Activated naive CD8-positive, alpha-beta T cell treated with anti-CD3 and anti-CD28 coated beads, Interleukin-2, amount 50 U/mL, for 24 hours (primary cell): ENCODE measurements at regions not wholly inside any gene's neighbourhood (a gene's known extent, or its start where the extent isn't known, plus 50 kb on each side); places are given as distances from the start of the nearest gene placed in this dataset.
A peak's percentile ranks its signal among the peaks of the same experiment; 100 is the strongest.

Source experiments
- ATAC-seq: fragments of 150-1000 bp; cut with Tn5 transposase; one replicate; pipeline ENCODE4 v1.10.0; 2021
- DNase-seq: peaks from one replicate; pipeline ENCODE4 v3.0.0; 2021
- H3K27ac Mint-ChIP-seq: one replicate; pipeline ENCODE4 v1.8.0; 2021; ENCODE audit warnings: mild to moderate bottlenecking, mixed read lengths
- H3K27me3 Mint-ChIP-seq: one replicate; pipeline ENCODE4 v1.8.0; 2021; ENCODE audit warnings: mixed read lengths
- H3K36me3 Mint-ChIP-seq: one replicate; pipeline ENCODE4 v1.8.0; 2021; ENCODE audit warnings: low read depth, mixed read lengths
- H3K4me1 Mint-ChIP-seq: one replicate; pipeline ENCODE4 v1.8.0; 2021; ENCODE audit warnings: mixed read lengths
- H3K4me3 Mint-ChIP-seq: one replicate; pipeline ENCODE4 v1.8.0; 2021; ENCODE audit warnings: mild to moderate bottlenecking, moderate library complexity, mixed read lengths
- H3K9me3 Mint-ChIP-seq: one replicate; pipeline ENCODE4 v1.8.0; 2021; ENCODE audit warnings: mixed read lengths

DNA sequence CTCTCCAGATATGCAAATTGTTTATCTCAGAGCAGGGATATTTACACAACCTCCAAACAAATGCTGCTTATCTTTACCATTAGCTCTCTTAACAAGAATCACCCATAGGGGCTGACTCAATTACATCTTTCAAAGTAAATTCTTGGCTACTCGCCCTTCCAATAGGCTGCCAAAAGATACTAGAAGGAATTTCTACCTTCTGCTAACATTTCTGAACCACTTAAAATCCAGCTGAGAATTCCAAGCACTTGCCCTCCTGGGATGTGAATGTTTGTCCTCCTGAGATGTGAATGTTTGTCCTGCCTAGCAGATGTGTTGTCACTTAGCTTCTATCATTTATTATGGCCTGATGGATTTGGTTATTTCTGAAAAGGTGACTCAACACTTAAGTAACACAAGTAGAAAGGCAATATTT, 388.0 kb downstream of the GJA1 start:
- Mint-ChIP-seq H3K9me3 (peaks cover 22% of the 10 kb centered on the region), H3K4me3 (no peak overlapping the region), H3K36me3 (no peaks in the 10 kb centered on the region), H3K4me1 (no peaks in the 10 kb centered on the region), H3K27ac (no peak overlapping the region), H3K27me3 (no peaks in the 10 kb centered on the region)
- ATAC-seq: no peak
- DNase-seq: no peak

DNA sequence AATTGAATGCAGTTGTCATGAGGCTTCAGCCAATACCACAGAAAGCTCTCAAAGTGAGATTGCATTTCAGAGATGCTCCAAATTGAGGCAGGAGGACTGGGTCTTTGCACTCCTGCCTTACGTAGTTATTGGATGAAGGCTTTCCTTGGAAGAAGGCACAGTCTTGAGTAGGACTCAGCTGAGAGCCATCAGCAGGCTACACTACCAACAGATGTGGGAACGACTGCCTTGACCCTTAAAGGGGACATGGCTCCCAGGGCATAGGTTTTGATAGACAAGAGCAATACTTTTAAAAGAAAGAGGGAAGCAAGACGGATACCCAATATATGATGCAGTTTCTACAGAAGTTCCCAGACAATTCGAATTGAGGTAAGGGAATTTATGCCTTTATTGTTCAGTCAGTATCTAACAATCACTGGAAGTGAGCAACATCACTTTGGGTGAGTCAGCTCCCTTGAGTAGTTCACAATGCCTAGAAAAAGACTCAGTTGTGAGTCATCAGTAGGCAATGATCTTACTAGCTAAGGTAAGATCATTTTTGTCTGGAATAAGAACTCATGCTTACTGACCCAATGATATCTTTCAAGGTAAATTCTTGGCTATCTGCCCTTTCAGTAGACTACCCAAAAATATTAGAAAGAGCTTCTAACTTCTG, 390.8 kb downstream of the GJA1 start:
- no peak overlapping the region for H3K27ac Mint-ChIP-seq
- no peak overlapping the region for H3K4me3 Mint-ChIP-seq
- DNase-seq (no peak), ATAC-seq (peak; percentile 69)
- H3K36me3 Mint-ChIP-seq: no peaks in the 10 kb centered on the region
- no peaks in the 10 kb centered on the region for H3K27me3 Mint-ChIP-seq
- H3K4me1 Mint-ChIP-seq: no peaks in the 10 kb centered on the region
- peaks cover 4% of the 10 kb centered on the region for H3K9me3 Mint-ChIP-seq

- DNase-seq: no peak
- no peaks in the 10 kb centered on the region for H3K9me3 Mint-ChIP-seq
- H3K4me3 Mint-ChIP-seq: no peak overlapping the region
- no peaks in the 10 kb centered on the region for H3K4me1 Mint-ChIP-seq
- no peak for ATAC-seq
- H3K27me3 Mint-ChIP-seq: no peaks in the 10 kb centered on the region
- no peak overlapping the region for H3K27ac Mint-ChIP-seq
- H3K36me3 Mint-ChIP-seq: no peaks in the 10 kb centered on the region
Measured at GRCh38 chr6:121828146-121828886, 392.9 kb downstream of the GJA1 start.

DNA sequence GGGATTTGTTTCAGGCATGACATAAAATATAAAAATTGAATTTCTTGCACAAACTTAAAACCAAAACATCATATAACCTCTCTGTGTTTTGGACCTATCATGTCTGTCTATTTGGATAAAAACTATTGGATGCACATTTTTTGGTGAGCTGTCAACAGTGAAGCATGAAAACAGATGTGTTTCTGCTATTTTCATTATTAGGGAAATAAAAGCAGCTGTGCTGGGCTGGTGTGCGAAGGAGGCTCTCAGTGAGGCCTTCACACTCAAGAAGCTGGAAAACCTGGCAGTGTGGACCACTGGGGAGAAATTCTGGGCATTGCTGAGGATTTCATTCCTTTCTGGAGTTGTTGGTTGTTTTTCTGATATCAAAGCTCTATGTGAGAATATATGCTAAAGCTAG, 395.3 kb downstream of the GJA1 start:
- Mint-ChIP-seq H3K9me3 (peaks cover 4% of the 10 kb centered on the region), H3K4me1 (no peaks in the 10 kb centered on the region), H3K27me3 (peaks cover 2% of the 10 kb centered on the region), H3K4me3 (no peak overlapping the region), H3K27ac (no peak overlapping the region), H3K36me3 (no peaks in the 10 kb centered on the region)
- ATAC-seq (no peak), DNase-seq (no peak)

DNA sequence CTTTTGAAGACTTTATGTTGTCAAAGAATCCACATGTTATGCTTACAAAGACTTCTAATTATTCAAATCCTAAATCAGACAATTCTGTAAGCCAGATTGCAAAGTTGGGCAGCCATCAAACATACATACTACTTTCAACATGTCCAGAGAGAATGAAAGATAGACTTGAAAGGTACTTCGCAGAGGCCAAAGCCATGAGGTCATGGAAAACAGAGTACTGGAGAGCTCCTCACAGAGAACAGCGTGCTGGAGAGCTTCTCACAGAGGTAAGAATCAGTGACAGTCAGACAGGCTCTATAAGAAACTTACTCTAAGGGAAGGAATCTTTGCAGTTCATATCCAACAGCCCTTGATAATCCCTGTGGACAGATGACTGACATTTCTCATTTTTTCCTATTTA, 400.2 kb downstream of the GJA1 start:
- Mint-ChIP-seq H3K9me3 (peaks cover 4% of the 10 kb centered on the region), H3K27ac (no peak overlapping the region), H3K4me3 (no peak overlapping the region), H3K27me3 (peaks cover 2% of the 10 kb centered on the region), H3K36me3 (no peaks in the 10 kb centered on the region), H3K4me1 (no peaks in the 10 kb centered on the region)
- DNase-seq (no peak), ATAC-seq (no peak)

DNA sequence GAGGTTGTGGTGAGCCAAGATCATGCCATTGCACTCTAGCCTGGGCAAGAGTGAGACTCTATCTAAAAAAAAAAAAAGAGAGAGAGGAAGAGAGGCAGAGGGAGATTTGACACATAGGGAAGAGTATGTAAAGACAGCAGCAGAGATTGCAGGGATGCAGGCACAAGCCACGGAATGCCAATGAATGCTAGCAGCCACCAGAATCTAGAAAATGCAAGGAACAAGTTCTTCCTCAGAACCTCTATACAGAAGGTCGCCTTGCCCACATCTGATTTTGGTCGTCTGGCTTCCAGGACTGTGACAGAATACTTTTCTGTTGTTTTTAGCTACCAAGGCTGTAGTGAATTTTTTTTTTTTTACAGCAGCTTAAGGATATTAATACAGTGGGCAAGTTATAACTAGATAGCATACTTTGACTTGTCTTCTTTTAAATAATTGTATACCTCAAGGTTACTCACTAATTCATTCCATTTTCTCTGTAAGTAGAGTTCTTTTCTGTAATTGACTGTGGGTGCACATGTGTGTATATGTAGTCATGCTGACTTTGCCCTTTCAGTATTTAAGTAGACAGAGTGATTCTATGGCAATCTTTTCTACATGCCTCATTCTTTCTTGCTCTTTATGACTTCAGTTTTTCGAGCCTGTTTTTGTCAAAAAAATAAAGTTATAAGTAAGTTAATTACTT, 402.2 kb downstream of the GJA1 start:
- no peak overlapping the region for H3K27ac Mint-ChIP-seq
- H3K27me3 Mint-ChIP-seq: peaks cover 2% of the 10 kb centered on the region
- H3K4me3 Mint-ChIP-seq: no peak overlapping the region
- no peaks in the 10 kb centered on the region for H3K36me3 Mint-ChIP-seq
- H3K9me3 Mint-ChIP-seq: peaks cover 4% of the 10 kb centered on the region
- no peak for ATAC-seq
- H3K4me1 Mint-ChIP-seq: no peaks in the 10 kb centered on the region
- DNase-seq: no peak

DNA sequence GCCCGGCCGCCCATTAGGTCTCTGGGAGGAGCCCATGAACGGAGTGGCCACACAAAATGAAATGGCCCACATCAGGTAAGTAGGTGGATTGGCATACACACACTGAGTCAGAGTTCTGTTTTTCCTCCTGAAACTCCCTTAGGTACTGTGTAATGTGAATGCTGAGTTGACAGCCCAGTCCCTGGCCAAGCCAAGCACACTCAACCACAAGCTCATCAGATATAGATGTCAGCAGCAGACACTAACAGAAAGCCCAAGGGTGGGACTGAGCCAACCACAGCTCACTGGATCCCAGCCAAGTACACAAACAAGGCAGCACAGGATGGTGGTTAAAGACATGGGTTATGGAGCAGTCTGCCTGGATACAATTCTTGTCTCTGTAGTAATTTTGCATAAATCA, 403.4 kb downstream of the GJA1 start:
- H3K4me1 Mint-ChIP-seq: no peaks in the 10 kb centered on the region
- H3K27ac Mint-ChIP-seq: no peak overlapping the region
- H3K9me3 Mint-ChIP-seq: peaks cover under 1% of the 10 kb centered on the region
- DNase-seq (no peak), ATAC-seq (peak; percentile 36)
- peaks cover 2% of the 10 kb centered on the region for H3K27me3 Mint-ChIP-seq
- no peak overlapping the region for H3K4me3 Mint-ChIP-seq
- no peaks in the 10 kb centered on the region for H3K36me3 Mint-ChIP-seq

- H3K4me3 Mint-ChIP-seq: no peak overlapping the region
- peaks cover under 1% of the 10 kb centered on the region for H3K27me3 Mint-ChIP-seq
- ATAC-seq (no peak), DNase-seq (no peak)
- H3K4me1 Mint-ChIP-seq: no peaks in the 10 kb centered on the region
- no peaks in the 10 kb centered on the region for H3K36me3 Mint-ChIP-seq
- no peak overlapping the region for H3K27ac Mint-ChIP-seq
- no peaks in the 10 kb centered on the region for H3K9me3 Mint-ChIP-seq
Measured at GRCh38 chr6:121839896-121840295, 404.4 kb downstream of the GJA1 start.

DNA sequence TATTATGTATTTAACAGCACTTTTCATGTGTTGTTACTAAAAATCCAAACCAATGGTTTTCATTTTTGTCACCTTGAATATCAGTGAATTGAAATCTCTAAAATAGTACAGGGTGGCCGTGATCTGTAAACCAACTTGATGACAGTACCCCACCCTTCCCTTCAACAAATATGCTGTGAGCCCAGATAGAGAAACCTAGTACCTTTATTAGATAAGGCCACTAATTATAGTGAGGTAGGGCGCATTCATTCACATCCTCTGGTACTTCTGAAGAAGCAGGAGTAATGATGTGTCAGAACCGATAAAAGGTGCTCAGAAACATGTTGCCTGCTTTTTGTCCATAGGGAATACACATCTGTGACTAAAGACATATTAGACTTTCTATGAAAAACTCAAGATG, 409.5 kb downstream of the GJA1 start:
- ATAC-seq: no peak
- no peaks in the 10 kb centered on the region for H3K4me1 Mint-ChIP-seq
- no peak overlapping the region for H3K27ac Mint-ChIP-seq
- no peaks in the 10 kb centered on the region for H3K9me3 Mint-ChIP-seq
- DNase-seq: no peak
- H3K36me3 Mint-ChIP-seq: no peaks in the 10 kb centered on the region
- no peak overlapping the region for H3K4me3 Mint-ChIP-seq
- H3K27me3 Mint-ChIP-seq: no peaks in the 10 kb centered on the region

DNA sequence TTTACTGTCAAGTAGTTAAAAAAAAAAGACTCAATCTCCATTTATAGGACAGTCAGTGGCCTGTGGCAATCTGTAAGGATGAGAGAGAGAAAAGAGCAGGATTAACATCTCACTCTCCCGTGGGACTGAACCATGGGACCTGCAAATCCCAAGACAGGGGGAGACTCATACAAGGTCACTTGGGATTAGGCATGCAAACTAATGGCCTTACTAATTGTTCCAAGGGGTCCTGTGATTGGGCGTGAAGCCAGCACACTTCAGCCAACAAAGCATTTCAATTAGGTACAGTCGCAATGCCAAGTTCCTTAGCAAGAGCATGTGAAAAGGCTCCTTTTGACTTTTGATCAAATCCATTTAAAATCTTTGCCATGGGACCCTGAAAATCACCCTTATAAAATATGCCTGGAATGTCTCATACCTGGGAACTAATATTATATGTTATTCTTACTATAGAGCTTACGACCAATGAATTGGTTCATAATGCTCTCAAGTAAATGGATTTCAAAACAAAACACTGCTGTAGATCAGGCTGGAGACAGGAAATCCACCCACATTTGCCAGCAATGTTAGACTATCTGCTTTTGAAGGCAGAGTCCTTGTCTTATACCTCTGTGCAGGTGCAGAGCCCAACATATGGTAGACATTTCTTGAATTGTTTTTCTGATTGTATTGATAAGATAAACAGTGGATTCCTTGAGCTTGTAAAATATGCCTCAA, 412.5 kb downstream of the GJA1 start:
- no peaks in the 10 kb centered on the region for H3K36me3 Mint-ChIP-seq

GRCh38 chr6:121848523-121849255, 413.2 kb downstream of the GJA1 start:
- ATAC-seq (no peak), DNase-seq (no peak)
- no peak overlapping the region for H3K27ac Mint-ChIP-seq
- no peaks in the 10 kb centered on the region for H3K9me3 Mint-ChIP-seq
- H3K4me3 Mint-ChIP-seq: no peak overlapping the region
- no peaks in the 10 kb centered on the region for H3K36me3 Mint-ChIP-seq
- H3K4me1 Mint-ChIP-seq: no peaks in the 10 kb centered on the region
- H3K27me3 Mint-ChIP-seq: no peaks in the 10 kb centered on the region

More for the DNA sequence above, 412.5 kb downstream of the GJA1 start:
- ATAC-seq: no peak
- Mint-ChIP-seq H3K9me3 (no peaks in the 10 kb centered on the region), H3K4me3 (no peak overlapping the region), H3K27me3 (no peaks in the 10 kb centered on the region), H3K27ac (no peak overlapping the region), H3K4me1 (no peaks in the 10 kb centered on the region)
- DNase-seq: no peak

- Mint-ChIP-seq H3K4me1 (no peaks in the 10 kb centered on the region), H3K9me3 (no peaks in the 10 kb centered on the region), H3K27ac (no peak overlapping the region), H3K27me3 (no peaks in the 10 kb centered on the region), H3K36me3 (no peaks in the 10 kb centered on the region), H3K4me3 (no peak overlapping the region)
- peak; percentile 31 for DNase-seq
- peak; percentile 72 for ATAC-seq
Measured at GRCh38 chr6:121849477-121849876, 414.0 kb downstream of the GJA1 start.

DNA sequence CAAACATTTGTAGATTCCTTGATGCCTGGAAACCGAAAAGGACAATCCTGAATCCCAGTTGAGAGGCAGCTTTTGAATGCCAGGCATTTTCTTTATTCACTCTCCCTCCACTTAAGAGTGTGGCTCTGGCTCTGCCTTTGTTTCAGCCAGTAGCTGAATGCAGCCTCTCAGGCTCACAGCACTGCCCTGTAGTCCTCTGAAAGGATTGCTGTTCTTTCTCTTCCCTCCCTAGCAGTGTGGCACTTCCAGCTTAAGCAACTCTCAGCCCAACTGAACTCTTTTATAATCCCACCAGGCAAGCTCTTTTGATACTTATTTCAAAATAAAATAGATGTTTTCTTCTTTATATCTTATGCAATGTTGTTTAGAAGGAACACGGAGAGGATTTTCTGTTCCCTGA, 415.6 kb downstream of the GJA1 start:
- ATAC-seq: no peak
- H3K27me3 Mint-ChIP-seq: no peaks in the 10 kb centered on the region
- no peak for DNase-seq
- no peaks in the 10 kb centered on the region for H3K4me1 Mint-ChIP-seq
- H3K9me3 Mint-ChIP-seq: no peaks in the 10 kb centered on the region
- H3K36me3 Mint-ChIP-seq: no peaks in the 10 kb centered on the region
- no peak overlapping the region for H3K4me3 Mint-ChIP-seq
- no peak overlapping the region for H3K27ac Mint-ChIP-seq

GRCh38 chr6:121853686-121854085, 418.2 kb downstream of the GJA1 start:
- DNase-seq (no peak), ATAC-seq (no peak)
- no peak overlapping the region for H3K27ac Mint-ChIP-seq
- no peak overlapping the region for H3K4me3 Mint-ChIP-seq
- H3K36me3 Mint-ChIP-seq: no peaks in the 10 kb centered on the region
- no peaks in the 10 kb centered on the region for H3K27me3 Mint-ChIP-seq
- H3K9me3 Mint-ChIP-seq: no peaks in the 10 kb centered on the region
- no peaks in the 10 kb centered on the region for H3K4me1 Mint-ChIP-seq
